ENCODE measurements at regions not wholly inside any gene's neighbourhood (a gene's known extent, or its start where the extent isn't known, plus 50 kb on each side); places are given as distances from the start of the nearest gene placed in this dataset.

GRCh38 chr12:24600551-24600950 is 348.4 kb downstream of the BCAT1 start:
- no peak for DNase-seq

DNA sequence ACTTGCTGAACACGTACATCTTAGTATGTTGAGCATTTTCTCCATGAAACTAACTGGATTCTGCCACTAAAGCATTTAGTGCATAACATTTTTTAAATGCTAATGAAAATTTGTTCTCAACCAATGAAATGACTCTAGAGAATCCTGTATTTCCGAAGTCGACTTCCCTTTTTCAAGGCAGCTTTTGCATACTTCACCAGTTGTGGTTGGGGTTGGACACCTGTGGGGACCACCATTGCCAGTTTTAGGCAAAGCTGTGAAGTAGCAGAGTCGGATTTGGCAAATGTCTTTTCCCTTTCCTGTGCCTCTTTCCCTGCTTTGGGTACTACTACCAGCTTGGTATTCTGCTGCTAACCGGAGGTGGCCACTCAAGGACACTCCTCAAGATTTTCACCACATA is 349.2 kb downstream of the BCAT1 start:
- DNase-seq: no peak

- no peak for DNase-seq
Observed at GRCh38 chr12:24597580-24597979, 351.3 kb downstream of the BCAT1 start.

GRCh38 chr12:24596768-24597388 is 352.0 kb downstream of the BCAT1 start:
- no peak for DNase-seq

DNA sequence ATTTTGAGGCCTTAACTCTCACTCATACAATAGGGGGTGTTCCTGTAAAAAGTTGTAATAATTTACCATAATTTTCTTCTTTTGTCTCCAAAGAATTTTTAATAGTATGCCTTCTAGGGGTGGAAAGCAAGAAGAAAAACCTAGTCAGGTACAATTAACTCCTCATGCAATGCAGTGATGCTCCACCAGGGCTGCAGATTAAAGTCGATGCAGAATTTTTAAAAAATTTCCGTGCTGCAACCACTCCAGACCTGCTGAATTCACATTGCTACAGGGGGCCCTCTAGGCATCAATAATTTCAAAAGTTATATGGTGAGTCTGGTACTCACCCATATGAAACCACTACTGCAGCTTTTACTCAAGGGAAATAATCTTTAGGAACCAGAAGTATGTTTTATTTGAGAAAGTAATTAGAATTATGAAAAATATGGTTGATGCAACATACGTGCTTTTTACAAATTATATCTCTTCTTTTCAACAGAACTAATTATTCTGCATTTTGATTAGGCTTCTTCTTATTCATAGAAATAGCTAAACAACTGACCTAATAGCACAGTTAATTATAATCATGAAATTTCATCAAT is 353.2 kb downstream of the BCAT1 start:
- DNase-seq: no peak

DNA sequence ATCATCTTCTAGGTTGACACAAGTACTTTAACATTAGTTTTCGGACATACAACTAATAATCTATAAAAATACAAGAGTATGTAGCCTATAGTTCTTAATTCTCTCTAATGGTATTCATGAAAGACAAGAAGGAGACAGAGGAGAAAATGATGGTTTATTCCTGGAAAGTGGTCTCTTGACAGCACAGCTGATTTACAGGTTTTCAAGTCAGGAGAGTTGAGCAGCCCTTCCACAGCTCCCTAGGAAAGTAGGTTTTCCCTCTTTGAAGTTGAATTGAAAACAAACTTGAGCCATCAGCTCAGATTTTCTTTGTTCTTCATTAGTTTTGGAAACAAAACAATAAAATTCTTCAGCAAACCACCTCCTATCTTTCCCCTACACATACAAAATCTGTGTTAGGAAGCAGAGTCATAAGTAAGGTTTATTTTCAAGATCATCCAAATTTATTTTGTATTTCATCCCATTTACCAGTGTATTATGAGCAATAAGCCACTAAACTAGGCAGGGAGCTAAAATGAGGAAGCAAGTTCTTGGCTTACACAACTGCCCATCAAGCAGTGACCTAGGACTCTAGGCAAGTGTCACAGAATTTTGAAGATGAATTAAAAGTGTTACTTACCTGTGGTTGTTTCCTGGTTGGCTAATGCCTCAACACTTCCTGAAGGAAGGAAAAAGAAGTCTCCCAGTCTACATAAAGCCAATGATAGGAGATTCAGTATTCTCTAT is 357.0 kb downstream of the BCAT1 start:
- no peak for DNase-seq

- DNase-seq: no peak
Observed at GRCh38 chr12:24591079-24591626, 357.7 kb downstream of the BCAT1 start.

DNA sequence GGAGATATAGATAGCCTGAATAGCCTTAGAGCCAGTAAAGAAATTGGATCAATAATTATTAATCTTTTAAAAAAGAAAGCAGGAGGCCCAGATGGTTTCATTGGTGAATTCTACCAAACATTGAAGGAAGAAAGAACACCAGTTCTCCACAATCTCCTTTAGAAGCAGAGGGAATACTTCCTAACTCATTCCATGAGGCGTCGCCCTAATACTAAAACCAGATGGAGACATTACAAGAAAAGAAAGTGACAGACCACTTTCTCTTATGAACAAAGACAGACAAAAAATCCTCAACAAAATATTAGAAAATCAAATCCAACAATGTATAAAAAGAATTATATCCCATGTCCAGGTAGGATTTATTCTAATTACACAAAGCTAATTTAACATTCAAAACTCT is 362.6 kb downstream of the BCAT1 start:
- no peak for DNase-seq

DNA sequence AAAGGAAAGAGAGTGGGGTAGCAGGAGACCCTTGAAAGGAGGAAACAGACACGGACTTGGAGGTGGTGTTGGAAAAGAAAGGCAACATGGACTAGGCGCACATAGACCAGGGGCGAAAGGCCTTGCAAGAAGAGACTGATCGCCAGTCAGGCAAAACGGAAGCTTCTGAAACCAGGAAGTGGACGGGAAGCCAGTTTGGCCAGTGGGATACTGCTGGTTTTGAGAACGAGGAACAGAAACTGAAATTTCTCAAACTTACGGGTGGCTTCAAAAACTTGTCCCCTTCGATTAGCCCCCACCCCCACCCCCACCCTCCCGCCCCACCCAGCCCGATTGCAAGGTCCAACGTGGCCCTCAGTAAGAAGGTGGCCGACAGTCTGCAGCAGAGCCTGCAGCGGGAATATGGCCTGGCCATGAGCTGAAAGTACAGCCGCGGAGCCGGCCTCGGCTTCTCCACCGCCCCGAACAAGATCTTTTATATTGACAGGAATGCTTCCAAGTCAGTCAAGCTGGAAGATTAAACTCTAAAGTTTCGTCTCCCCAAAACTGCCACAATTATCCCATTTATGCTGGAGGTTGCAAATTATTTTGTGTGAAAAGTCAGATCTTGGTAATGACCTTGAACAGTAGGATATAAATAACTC is 364.7 kb downstream of the BCAT1 start:
- DNase-seq: no peak

GRCh38 chr12:24582954-24583601 is 365.8 kb downstream of the BCAT1 start:
- DNase-seq: no peak

DNA sequence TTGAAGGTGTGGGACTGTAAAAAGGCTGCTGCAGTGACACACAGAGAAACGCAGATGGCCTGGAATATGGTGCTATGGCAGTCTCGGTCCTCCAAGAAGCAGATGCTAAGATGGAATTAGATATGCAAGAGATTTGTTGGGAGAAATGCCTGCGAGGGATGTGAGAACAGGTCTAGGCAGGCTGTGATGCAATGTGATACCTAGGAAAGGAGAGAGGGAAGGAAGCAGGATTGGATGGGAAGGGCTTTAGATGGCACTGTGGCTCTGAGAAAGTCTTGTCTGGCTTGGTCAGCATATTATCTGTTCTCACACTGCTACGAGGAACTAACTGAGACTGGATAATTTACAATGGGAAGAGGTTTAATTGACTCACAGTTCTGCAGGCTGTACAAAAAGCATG is 374.4 kb downstream of the BCAT1 start:
- no peak for DNase-seq

DNA sequence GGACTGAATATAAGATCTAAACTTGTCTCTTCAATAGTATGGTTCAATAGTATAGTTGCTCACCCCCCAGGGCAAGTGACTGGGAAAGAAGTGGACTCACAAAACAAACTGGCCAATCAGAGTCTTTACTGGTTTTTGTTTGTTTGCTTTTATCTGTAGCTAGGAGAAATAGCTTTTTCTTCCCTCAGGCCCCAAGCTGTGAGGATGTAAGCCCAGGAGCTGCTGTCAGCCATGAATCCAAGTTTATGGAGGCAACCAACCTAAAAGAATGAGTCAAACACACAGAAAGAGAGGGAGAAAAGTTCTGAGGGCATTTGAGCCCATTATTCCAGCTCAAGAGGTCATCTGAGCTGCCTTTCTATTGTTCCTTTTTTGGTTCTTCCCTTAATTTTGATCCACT is 375.3 kb downstream of the BCAT1 start:
- DNase-seq: no peak

- no peak for DNase-seq
Observed at GRCh38 chr12:24565300-24565699, 383.6 kb downstream of the BCAT1 start.

GRCh38 chr12:24562771-24563431 is 386.0 kb downstream of the BCAT1 start:
- no peak for DNase-seq

DNA sequence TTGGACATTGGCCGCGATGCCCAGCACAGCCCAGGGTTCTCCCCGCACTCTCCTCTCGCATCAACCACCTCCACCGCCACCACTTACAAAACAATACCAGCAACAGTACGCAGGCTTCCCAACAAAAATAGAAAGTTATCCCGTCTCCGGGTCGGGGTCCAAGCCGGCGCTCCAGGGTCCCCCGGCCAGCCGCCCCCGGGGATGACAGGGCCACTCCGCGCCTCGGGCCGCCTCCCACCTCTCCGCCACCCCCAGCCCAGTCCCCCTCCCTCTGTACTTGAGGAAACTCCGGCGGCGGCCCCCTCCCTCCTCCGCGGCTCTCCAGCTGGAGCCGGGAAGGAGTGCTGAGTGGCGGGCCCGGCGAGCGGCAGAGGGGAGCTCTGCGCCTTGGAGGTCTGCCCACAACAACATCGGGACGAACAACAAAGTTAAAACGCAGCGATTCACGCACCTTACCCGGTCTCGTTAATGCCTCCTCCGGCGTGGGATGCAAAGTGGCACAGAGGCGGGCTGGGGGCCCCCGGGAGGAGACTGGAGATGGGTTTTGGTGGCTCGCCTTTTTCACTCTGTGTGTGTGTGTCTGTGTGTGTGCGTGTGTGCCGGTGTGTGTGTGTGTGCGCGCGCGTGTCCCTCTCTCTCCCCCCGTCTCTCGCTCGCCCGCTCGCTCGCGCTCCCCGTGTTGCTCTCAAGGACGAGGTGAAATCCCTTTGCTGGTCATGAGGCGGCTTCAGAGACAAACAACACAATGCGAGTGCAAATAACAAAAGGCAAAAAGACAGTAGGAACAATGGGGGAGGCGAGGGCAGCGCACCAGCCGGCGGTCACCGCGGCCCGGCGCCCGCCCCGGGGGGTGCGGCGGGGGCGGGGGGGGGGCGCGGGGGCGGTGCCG is 386.8 kb downstream of the BCAT1 start:
- peak; percentile 6 to 18 for DNase-seq

GRCh38 chr12:24561411-24561871 is 387.5 kb downstream of the BCAT1 start:
- DNase-seq: no peak

DNA sequence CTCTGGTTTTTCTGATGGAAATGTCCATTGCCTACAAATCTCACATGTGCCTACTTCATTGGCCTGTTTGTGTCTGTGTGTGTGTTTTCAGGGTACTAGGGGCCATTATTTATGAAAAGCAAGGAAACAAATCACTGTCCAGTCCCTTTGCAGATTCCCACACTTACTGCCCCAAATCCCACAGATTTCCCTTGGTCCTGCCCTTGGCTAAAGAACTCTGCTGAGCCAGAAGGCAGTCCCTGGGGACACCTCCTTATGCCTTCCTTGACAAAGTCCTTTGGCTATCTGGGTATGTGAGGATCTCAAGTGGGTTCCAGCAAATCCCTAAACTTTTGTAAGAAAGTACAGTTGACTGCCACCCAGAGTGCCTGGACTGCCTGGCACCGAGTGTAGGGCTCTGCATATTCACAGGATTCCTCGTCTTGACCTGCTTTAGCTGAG is 388.1 kb downstream of the BCAT1 start:
- no peak for DNase-seq

GRCh38 chr12:24560192-24560775 is 388.6 kb downstream of the BCAT1 start:
- no peak for DNase-seq

DNA sequence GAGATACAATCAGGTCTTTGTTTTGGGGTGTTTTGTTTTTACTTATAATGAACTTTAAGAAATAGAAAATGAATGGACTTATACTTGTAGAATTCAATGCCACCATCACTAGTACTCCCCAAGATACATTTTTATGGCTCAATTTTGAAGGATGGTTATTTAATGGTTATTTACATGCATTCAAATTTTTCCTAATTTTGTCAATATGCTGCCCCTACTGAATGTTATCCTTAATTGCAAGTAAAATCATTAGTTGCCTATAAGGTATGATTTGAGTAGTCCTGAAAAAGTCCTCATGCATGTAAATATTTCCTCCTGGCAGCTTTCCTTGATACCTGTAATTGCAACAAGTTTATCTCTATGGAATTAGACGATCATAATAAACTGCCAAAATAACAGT is 391.2 kb downstream of the BCAT1 start:
- no peak for DNase-seq

- DNase-seq: no peak
Observed at GRCh38 chr12:24555730-24556129, 393.2 kb downstream of the BCAT1 start.
